GM12892 (cell line): ENCODE measurements at regions not wholly inside any gene's neighbourhood (a gene's known extent, or its start where the extent isn't known, plus 50 kb on each side); places are given as distances from the start of the nearest gene placed in this dataset.

Source experiments
- POLR2A ChIP-seq: IDR thresholded peaks from 2 replicates; pipeline ENCODE4 v1.6.1; 2011; ENCODE audit warnings: low read depth, low read length, control low read depth
- POLR2AphosphoS5 ChIP-seq: IDR thresholded peaks from 2 replicates; pipeline ENCODE4 v1.6.1; 2011; ENCODE audit warnings: low read depth, low read length, control low read depth
- TAF1 ChIP-seq: IDR thresholded peaks from 2 replicates; pipeline ENCODE4 v1.6.1; 2011; ENCODE audit warnings: low read depth, mild to moderate bottlenecking, control low read depth, low read length, borderline replicate concordance

DNA sequence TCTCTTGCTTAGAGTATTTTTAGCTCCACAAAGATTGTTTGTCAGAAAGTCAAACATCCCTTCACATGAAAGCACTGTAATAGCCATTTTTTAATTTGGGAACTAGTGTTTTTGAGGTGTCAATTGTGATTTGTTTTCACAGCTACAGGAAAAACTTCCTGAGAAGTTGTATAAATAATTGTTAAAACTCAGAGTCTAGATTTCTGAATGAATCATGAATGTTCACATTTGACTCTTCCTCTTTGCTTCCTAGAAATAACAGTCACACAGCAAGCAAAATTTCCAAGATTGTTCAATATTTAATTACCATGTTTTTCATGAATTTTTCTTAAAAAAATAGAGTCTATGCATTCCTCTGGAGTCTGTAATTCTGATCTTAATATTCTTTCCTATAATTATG lies 156.9 kb upstream of the SLC7A11 start:
- TF ChIP-seq POLR2AphosphoS5 (no peak), TAF1 (no peak), POLR2A (no peak)
